ENCODE measurements at regions not wholly inside any gene's neighbourhood (a gene's known extent, or its start where the extent isn't known, plus 50 kb on each side); places are given as distances from the start of the nearest gene placed in this dataset.

DNA sequence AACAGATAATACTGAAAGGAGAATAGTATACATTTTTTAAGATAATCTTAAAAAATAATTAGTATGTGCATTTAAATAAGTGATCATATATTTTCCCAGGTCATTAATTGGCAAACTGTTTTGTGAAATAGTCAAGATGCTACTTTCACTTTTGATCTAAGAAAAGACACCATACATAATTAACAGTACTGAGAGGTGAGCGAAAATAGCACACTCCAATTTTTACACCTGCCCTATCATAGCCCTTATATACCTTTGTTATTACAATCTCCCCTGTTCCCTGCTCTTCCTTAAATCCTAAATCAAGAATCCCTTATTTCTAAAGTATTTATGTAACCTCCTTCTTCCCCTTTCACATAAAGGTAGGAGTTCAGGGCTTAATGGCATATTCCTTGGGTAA lies 500.1 kb upstream of the LRATD1 start:
- H3K79me2 ChIP-seq (ENCODE audit: low read length): no peaks in the 10 kb centered on the region
- H3K4me2 ChIP-seq (ENCODE audit: low read depth, low read length, poor library complexity, severe bottlenecking): no peak overlapping the region
- no peak overlapping the region for H3K27ac ChIP-seq (ENCODE audit: low read length)
- H3K4me1 ChIP-seq (ENCODE audit: low read length): no peaks in the 10 kb centered on the region
- H4K20me1 ChIP-seq (ENCODE audit: insufficient read depth, low read depth, low read length): no peaks in the 10 kb centered on the region
- H3K9me2 ChIP-seq (replicated peaks; ENCODE audit: insufficient read depth, low read length): no peaks in the 10 kb centered on the region
- no peaks in the 10 kb centered on the region for H3K36me3 ChIP-seq (ENCODE audit: insufficient read depth, low read length)
- DNase-seq: no peak
- no peak overlapping the region for H3K9ac ChIP-seq (ENCODE audit: low read length)
- no peaks in the 10 kb centered on the region for H3K27me3 ChIP-seq (ENCODE audit: low read length)
- H3K9me3 ChIP-seq (ENCODE audit: low read length): peaks cover 3% of the 10 kb centered on the region; the same call in 1 of the 2 replicates
- H3K4me3 ChIP-seq (ENCODE audit: low read length): no peak overlapping the region
- no peak overlapping the region for H2AFZ ChIP-seq (ENCODE audit: low read length)

DNA sequence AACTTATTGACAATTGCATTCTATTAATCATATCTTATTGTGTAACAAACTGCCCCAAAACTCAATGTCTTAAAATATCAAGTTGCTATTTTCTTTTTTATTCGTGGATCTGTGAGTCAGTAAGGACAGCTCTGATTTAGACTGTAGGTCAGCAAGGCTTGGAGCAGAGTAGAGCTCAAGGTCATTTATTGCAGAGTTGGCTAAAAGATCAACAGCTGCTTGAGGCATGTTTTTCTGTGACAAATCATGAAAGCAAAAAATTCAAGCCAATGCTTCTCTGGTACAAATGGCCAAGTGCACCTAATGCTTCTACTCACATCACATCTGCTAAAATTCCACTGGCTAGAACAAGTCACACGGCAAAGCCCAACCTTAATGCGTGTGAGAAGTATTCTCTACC lies 497.7 kb upstream of the LRATD1 start:
- no peaks in the 10 kb centered on the region for H3K79me2 ChIP-seq (ENCODE audit: low read length)
- no peak overlapping the region for H3K9ac ChIP-seq (ENCODE audit: low read length)
- 0 out of 2 replicates have a peak, but pooled peaks cover 3% of the 10 kb centered on the region for H3K9me3 ChIP-seq (ENCODE audit: low read length)
- no peaks in the 10 kb centered on the region for H3K27me3 ChIP-seq (ENCODE audit: low read length)
- H3K4me3 ChIP-seq (ENCODE audit: low read length): no peak overlapping the region
- no peaks in the 10 kb centered on the region for H3K36me3 ChIP-seq (ENCODE audit: insufficient read depth, low read length)
- H3K9me2 ChIP-seq (replicated peaks; ENCODE audit: insufficient read depth, low read length): no peaks in the 10 kb centered on the region
- no peak overlapping the region for H3K27ac ChIP-seq (ENCODE audit: low read length)
- H4K20me1 ChIP-seq (ENCODE audit: insufficient read depth, low read depth, low read length): no peaks in the 10 kb centered on the region
- no peaks in the 10 kb centered on the region for H3K4me1 ChIP-seq (ENCODE audit: low read length)
- DNase-seq: no peak
- no peak overlapping the region for H2AFZ ChIP-seq (ENCODE audit: low read length)
- H3K4me2 ChIP-seq (ENCODE audit: low read depth, low read length, poor library complexity, severe bottlenecking): no peak overlapping the region

DNA sequence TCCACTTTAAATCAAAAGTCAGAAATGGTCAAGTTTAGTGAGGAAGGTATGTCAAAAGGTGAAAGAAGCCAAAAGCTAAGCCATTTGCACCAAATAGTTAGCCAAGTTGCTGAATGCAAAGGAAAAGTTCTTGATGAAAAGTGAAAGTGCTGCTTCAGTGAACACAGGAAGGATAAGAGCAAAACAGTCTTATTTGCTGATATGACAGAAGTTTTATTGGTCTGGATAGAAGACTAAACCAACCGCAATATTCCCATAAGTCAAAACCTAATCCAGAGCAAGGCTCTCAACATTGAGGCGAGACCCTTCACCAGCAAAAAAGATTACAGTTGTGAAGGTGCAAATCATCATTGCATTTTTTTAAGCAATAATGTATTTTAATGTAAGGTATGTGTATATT lies 496.5 kb upstream of the LRATD1 start:
- H3K9me3 ChIP-seq (ENCODE audit: low read length): 0 out of 2 replicates have a peak, but pooled peaks cover 3% of the 10 kb centered on the region
- no peaks in the 10 kb centered on the region for H3K27me3 ChIP-seq (ENCODE audit: low read length)
- no peaks in the 10 kb centered on the region for H4K20me1 ChIP-seq (ENCODE audit: insufficient read depth, low read depth, low read length)
- no peak overlapping the region for H3K9ac ChIP-seq (ENCODE audit: low read length)
- H3K36me3 ChIP-seq (ENCODE audit: insufficient read depth, low read length): no peaks in the 10 kb centered on the region
- no peaks in the 10 kb centered on the region for H3K4me1 ChIP-seq (ENCODE audit: low read length)
- H3K4me3 ChIP-seq (ENCODE audit: low read length): no peak overlapping the region
- no peak overlapping the region for H2AFZ ChIP-seq (ENCODE audit: low read length)
- no peak for DNase-seq
- no peaks in the 10 kb centered on the region for H3K79me2 ChIP-seq (ENCODE audit: low read length)
- no peak overlapping the region for H3K27ac ChIP-seq (ENCODE audit: low read length)
- H3K9me2 ChIP-seq (replicated peaks; ENCODE audit: insufficient read depth, low read length): no peaks in the 10 kb centered on the region
- H3K4me2 ChIP-seq (ENCODE audit: low read depth, low read length, poor library complexity, severe bottlenecking): no peak overlapping the region

DNA sequence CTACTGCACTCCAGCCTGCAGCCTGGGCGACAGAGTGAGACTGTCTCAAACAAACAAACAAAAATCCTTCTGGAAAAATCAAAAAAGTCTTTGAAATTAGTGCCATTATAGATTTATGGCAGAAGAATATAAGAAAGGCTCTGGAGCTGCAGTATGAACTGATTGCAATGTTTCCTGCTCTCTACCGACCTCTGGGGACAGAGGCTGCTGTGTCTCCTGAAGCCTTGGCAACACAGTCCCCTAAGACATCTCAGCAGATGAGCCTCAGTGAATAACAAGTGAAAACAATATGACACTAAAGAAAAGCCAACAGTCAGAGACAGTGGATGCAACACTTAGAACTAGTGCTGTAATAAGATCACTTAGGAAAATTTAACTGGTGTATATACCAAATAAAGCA lies 494.9 kb upstream of the LRATD1 start:
- DNase-seq: no peak
- no peaks in the 10 kb centered on the region for H3K79me2 ChIP-seq (ENCODE audit: low read length)
- 0 out of 2 replicates have a peak, but pooled peaks cover 3% of the 10 kb centered on the region for H3K9me3 ChIP-seq (ENCODE audit: low read length)
- no peaks in the 10 kb centered on the region for H3K27me3 ChIP-seq (ENCODE audit: low read length)
- no peak overlapping the region for H3K4me2 ChIP-seq (ENCODE audit: low read depth, low read length, poor library complexity, severe bottlenecking)
- H3K27ac ChIP-seq (ENCODE audit: low read length): no peak overlapping the region
- H3K4me1 ChIP-seq (ENCODE audit: low read length): no peaks in the 10 kb centered on the region
- no peaks in the 10 kb centered on the region for H4K20me1 ChIP-seq (ENCODE audit: insufficient read depth, low read depth, low read length)
- H3K9ac ChIP-seq (ENCODE audit: low read length): no peak overlapping the region
- H2AFZ ChIP-seq (ENCODE audit: low read length): no peak overlapping the region
- H3K4me3 ChIP-seq (ENCODE audit: low read length): no peak overlapping the region
- H3K9me2 ChIP-seq (replicated peaks; ENCODE audit: insufficient read depth, low read length): no peaks in the 10 kb centered on the region
- no peaks in the 10 kb centered on the region for H3K36me3 ChIP-seq (ENCODE audit: insufficient read depth, low read length)

DNA sequence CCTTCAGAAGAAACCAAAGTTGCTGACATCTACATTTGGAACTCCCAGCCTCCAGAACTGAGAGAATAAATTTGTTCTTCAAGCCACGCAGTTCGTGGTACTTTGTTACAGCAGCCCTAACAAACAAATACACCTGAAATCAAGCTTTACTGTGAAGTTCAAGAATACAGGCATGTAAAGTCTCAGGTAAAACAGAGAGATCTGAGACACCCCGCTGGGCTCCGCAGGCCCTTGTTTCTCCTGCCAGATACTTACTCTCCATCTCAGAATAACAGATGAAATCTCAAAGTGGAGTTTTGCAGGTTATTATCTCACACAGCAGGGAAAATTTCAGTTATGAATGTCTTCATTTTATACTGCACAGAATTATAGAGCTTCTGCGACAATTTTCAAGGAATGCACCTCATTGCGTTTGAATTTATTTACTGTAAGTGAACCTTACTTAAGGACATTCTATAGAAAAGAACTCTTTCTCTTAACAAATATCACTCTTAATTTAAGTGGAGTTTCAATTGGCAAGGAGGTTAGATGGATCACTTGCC lies 492.4 kb upstream of the LRATD1 start:
- H3K79me2 ChIP-seq (ENCODE audit: low read length): no peaks in the 10 kb centered on the region
- H3K4me3 ChIP-seq (ENCODE audit: low read length): no peak overlapping the region
- no peaks in the 10 kb centered on the region for H3K9me3 ChIP-seq (ENCODE audit: low read length)
- no peaks in the 10 kb centered on the region for H3K9me2 ChIP-seq (replicated peaks; ENCODE audit: insufficient read depth, low read length)
- H2AFZ ChIP-seq (ENCODE audit: low read length): no peak overlapping the region
- no peak overlapping the region for H3K4me2 ChIP-seq (ENCODE audit: low read depth, low read length, poor library complexity, severe bottlenecking)
- no peaks in the 10 kb centered on the region for H3K27me3 ChIP-seq (ENCODE audit: low read length)
- DNase-seq: no peak
- no peaks in the 10 kb centered on the region for H3K36me3 ChIP-seq (ENCODE audit: insufficient read depth, low read length)
- no peak overlapping the region for H3K27ac ChIP-seq (ENCODE audit: low read length)
- H4K20me1 ChIP-seq (ENCODE audit: insufficient read depth, low read depth, low read length): no peaks in the 10 kb centered on the region
- no peaks in the 10 kb centered on the region for H3K4me1 ChIP-seq (ENCODE audit: low read length)
- H3K9ac ChIP-seq (ENCODE audit: low read length): no peak overlapping the region

DNA sequence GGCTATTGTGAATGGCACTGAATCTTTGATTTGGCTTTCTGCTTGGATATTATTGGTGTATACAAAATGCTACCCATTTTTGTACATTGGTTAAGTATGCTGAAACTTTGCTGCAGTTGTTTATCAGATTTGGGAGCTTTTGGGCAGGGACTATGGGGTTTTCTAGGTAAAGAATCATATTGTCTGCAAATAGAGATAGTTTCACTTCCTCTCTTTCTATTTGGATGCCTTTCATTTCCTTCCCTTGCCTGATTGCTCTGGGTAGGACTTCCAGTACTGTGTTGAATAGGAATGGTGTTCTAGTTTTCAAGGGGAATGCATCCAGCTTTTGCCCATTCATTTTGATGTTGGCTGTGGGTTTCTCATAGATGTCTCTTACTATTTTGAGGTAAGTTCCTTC lies 489.1 kb upstream of the LRATD1 start:
- H3K9ac ChIP-seq (ENCODE audit: low read length): no peak overlapping the region
- no peak for DNase-seq
- H4K20me1 ChIP-seq (ENCODE audit: insufficient read depth, low read depth, low read length): no peaks in the 10 kb centered on the region
- no peak overlapping the region for H3K27ac ChIP-seq (ENCODE audit: low read length)
- H3K9me3 ChIP-seq (ENCODE audit: low read length): no peaks in the 10 kb centered on the region; the same call in 1 of the 2 replicates
- H3K4me1 ChIP-seq (ENCODE audit: low read length): no peaks in the 10 kb centered on the region
- no peaks in the 10 kb centered on the region for H3K79me2 ChIP-seq (ENCODE audit: low read length)
- H3K36me3 ChIP-seq (ENCODE audit: insufficient read depth, low read length): no peaks in the 10 kb centered on the region
- no peak overlapping the region for H2AFZ ChIP-seq (ENCODE audit: low read length)
- no peak overlapping the region for H3K4me2 ChIP-seq (ENCODE audit: low read depth, low read length, poor library complexity, severe bottlenecking)
- no peak overlapping the region for H3K4me3 ChIP-seq (ENCODE audit: low read length)
- H3K27me3 ChIP-seq (ENCODE audit: low read length): no peaks in the 10 kb centered on the region
- no peaks in the 10 kb centered on the region for H3K9me2 ChIP-seq (replicated peaks; ENCODE audit: insufficient read depth, low read length)

DNA sequence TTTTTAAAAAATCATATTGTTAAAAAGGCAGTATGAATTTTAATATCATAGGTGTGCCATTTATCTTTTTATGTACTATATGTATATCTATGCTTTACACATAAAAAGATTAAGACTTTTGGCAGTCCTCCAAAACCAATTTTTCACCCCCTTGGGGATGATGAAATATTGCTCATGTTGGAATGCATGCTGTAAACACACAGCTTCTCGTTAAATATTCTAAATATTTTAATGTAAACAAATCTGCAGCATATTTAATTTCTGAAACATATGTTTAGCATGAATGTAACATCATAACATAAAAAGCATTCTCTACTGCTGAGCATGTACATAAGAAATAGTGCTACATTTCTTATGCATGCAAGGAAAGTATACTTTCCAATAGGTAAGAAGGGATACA lies 484.3 kb upstream of the LRATD1 start:
- H3K4me3 ChIP-seq (ENCODE audit: low read length): no peak overlapping the region
- no peak overlapping the region for H2AFZ ChIP-seq (ENCODE audit: low read length)
- H3K27ac ChIP-seq (ENCODE audit: low read length): no peak overlapping the region
- no peak for DNase-seq
- H3K79me2 ChIP-seq (ENCODE audit: low read length): no peaks in the 10 kb centered on the region
- H3K4me2 ChIP-seq (ENCODE audit: low read depth, low read length, poor library complexity, severe bottlenecking): no peak overlapping the region
- H3K27me3 ChIP-seq (ENCODE audit: low read length): no peaks in the 10 kb centered on the region
- no peaks in the 10 kb centered on the region for H4K20me1 ChIP-seq (ENCODE audit: insufficient read depth, low read depth, low read length)
- no peaks in the 10 kb centered on the region for H3K4me1 ChIP-seq (ENCODE audit: low read length)
- H3K9me3 ChIP-seq (ENCODE audit: low read length): no peaks in the 10 kb centered on the region; the same call in 1 of the 2 replicates
- no peak overlapping the region for H3K9ac ChIP-seq (ENCODE audit: low read length)
- H3K9me2 ChIP-seq (replicated peaks; ENCODE audit: insufficient read depth, low read length): no peaks in the 10 kb centered on the region
- H3K36me3 ChIP-seq (ENCODE audit: insufficient read depth, low read length): no peaks in the 10 kb centered on the region

DNA sequence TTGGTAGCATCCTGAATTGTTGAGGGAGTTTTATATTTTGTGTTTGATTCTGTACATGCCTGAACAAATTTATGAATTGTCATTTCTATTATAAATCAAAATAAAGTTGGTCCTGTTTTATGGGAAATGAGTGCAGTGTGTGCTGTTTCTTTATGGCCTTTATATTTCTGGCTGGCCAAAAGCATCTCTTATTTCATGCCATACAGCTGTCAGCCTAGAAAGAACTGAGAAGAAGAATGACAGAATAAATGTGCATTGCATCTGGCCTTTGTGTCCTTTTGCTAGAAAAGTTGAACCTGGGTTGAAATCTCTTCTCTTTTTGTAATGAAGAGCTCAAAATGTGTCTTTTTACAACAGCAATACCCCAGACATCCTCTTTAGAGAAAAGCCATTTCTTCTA lies 474.7 kb upstream of the LRATD1 start:
- Histone ChIP-seq H3K79me2 (ENCODE audit: low read length) (no peaks in the 10 kb centered on the region), H3K9me3 (ENCODE audit: low read length) (peaks cover 13% of the 10 kb centered on the region; the same call in 1 of the 2 replicates), H3K9me2 (replicated peaks; ENCODE audit: insufficient read depth, low read length) (no peaks in the 10 kb centered on the region), H3K9ac (ENCODE audit: low read length) (no peak overlapping the region), H3K4me2 (ENCODE audit: low read depth, low read length, poor library complexity, severe bottlenecking) (no peak overlapping the region), H3K27ac (ENCODE audit: low read length) (no peak overlapping the region), H3K27me3 (ENCODE audit: low read length) (no peaks in the 10 kb centered on the region), H3K36me3 (ENCODE audit: insufficient read depth, low read length) (no peaks in the 10 kb centered on the region), H4K20me1 (ENCODE audit: insufficient read depth, low read depth, low read length) (no peaks in the 10 kb centered on the region), H3K4me1 (ENCODE audit: low read length) (no peaks in the 10 kb centered on the region), H2AFZ (ENCODE audit: low read length) (no peak overlapping the region), H3K4me3 (ENCODE audit: low read length) (no peak overlapping the region)
- DNase-seq: no peak

DNA sequence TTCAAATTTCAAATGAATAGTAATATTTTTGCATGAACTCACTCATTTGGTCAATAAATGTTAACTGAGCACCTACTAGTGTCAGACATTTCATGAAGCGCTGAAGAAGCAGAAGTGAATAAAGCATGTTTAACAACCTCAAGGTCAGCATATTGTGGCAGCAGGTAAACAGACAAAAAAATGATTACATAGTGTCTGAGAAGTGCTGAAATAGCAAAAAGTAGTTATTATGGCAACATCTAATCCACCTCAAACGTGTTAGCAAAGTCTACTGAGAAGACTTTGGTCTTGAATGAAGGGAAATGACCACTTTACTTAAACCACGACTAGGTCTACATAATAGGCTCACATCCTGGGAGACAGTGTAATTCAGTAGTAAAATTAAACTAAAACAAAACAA lies 452.2 kb upstream of the LRATD1 start:
- Histone ChIP-seq H3K4me1 (ENCODE audit: low read length) (no peaks in the 10 kb centered on the region), H3K27me3 (ENCODE audit: low read length) (no peaks in the 10 kb centered on the region), H3K9me2 (replicated peaks; ENCODE audit: insufficient read depth, low read length) (no peaks in the 10 kb centered on the region; the same call in 1 of the 2 replicates), H3K4me3 (ENCODE audit: low read length) (no peak overlapping the region), H2AFZ (ENCODE audit: low read length) (no peak overlapping the region), H3K9ac (ENCODE audit: low read length) (no peak overlapping the region), H3K79me2 (ENCODE audit: low read length) (no peaks in the 10 kb centered on the region), H3K4me2 (ENCODE audit: low read depth, low read length, poor library complexity, severe bottlenecking) (no peak overlapping the region), H3K27ac (ENCODE audit: low read length) (no peak overlapping the region), H3K9me3 (ENCODE audit: low read length) (peaks cover 3% of the 10 kb centered on the region), H4K20me1 (ENCODE audit: insufficient read depth, low read depth, low read length) (no peaks in the 10 kb centered on the region), H3K36me3 (ENCODE audit: insufficient read depth, low read length) (no peaks in the 10 kb centered on the region)
- DNase-seq: no peak

Measured in Karpas-422 (cell line).